Glutamatergic neuron (in vitro differentiated cells): ENCODE measurements at regions not wholly inside any gene's neighbourhood (a gene's known extent, or its start where the extent isn't known, plus 50 kb on each side); places are given as distances from the start of the nearest gene placed in this dataset.
"Not testable (repeated sequence)": the region's sequence is repeated elsewhere in the genome, so short reads cannot be mapped to it uniquely, and the experiment has no call there.

Experiments
- DNase-seq: peaks from one replicate; pipeline ENCODE4 v3.0.0; 2022
- H3K27ac Mint-ChIP-seq: one replicate; pipeline ENCODE4 v1.8.0; 2020; ENCODE audit warnings: mild to moderate bottlenecking, mixed read lengths, inconsistent platforms; ENCODE audit not compliant: unreplicated experiment
- H3K27me3 Mint-ChIP-seq: one replicate; pipeline ENCODE4 v1.8.0; 2020; ENCODE audit warnings: mild to moderate bottlenecking, moderate library complexity, mixed read lengths, inconsistent platforms; ENCODE audit not compliant: unreplicated experiment
- H3K36me3 Mint-ChIP-seq: one replicate; pipeline ENCODE4 v1.8.0; 2020; ENCODE audit warnings: mild to moderate bottlenecking, mixed read lengths, inconsistent platforms; ENCODE audit not compliant: unreplicated experiment
- H3K4me1 Mint-ChIP-seq: one replicate; pipeline ENCODE4 v1.8.0; 2020; ENCODE audit warnings: mild to moderate bottlenecking, low read depth, mixed read lengths, inconsistent platforms; ENCODE audit not compliant: unreplicated experiment
- H3K4me3 Mint-ChIP-seq: one replicate; pipeline ENCODE4 v1.8.0; 2020; ENCODE audit warnings: mild to moderate bottlenecking, mixed read lengths, inconsistent platforms; ENCODE audit not compliant: unreplicated experiment
- H3K9me3 Mint-ChIP-seq: one replicate; pipeline ENCODE4 v1.8.0; 2020; ENCODE audit warnings: mild to moderate bottlenecking, moderate library complexity, mixed read lengths, inconsistent platforms; ENCODE audit not compliant: unreplicated experiment
- CTCF ChIP-seq: fragments of 200-600 bp; sonication (generic); IDR thresholded peaks from one replicate; pipeline ENCODE4 v1.5.0; 2021; ENCODE audit not compliant: partially characterized antibody, unreplicated experiment

DNA sequence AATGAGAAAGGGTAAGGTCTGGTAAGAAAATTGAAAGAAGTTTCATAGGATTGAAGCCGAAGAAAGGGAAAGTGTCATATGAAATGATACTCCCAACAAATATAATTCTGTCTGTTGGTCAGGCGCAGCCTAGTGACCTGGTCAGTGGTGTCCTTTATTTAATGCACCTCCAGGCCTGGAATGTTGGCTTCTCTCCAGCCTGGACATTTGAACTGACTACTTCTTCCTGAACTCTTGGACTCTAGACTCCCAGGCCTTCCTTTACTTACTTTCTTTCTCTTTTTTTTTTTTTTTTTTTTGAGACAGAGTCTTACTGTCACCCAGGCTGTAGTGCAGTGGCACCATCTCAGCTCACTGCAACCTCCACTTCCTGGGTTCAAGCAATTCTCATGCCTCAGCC, 1381.5 kb upstream of the WWC1 start:
- DNase-seq: no peak
- H3K4me1 Mint-ChIP-seq: peaks cover 2% of the 10 kb centered on the region
- no peaks in the 10 kb centered on the region for H3K36me3 Mint-ChIP-seq
- H3K27ac Mint-ChIP-seq: no peak overlapping the region
- no peak for TF ChIP-seq CTCF
- H3K4me3 Mint-ChIP-seq: no peak overlapping the region
- H3K27me3 Mint-ChIP-seq: peaks cover 2% of the 10 kb centered on the region
- H3K9me3 Mint-ChIP-seq: no peaks in the 10 kb centered on the region

- Mint-ChIP-seq H3K9me3 (no peaks in the 10 kb centered on the region), H3K4me1 (peaks cover under 1% of the 10 kb centered on the region)
Observed at GRCh38 chr5:166910995-166911394, 1380.5 kb upstream of the WWC1 start.

DNA sequence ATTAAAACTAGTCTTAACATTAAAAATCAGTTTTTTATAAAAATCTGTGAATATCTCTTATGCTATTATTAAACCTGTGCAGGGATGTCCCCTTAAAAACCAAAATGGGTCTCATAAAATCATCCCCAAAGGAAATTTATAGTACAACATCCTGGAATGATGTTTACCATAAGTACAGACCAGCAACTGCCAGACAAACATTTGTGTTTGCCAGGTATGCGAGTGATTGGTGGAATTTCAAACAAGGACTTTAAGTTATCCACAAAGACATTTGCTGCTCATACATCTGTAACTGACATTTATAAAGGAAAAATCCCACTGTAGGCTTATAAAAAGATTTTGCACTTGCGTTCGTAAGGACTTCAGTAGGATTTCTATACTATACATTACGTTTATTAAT, 1375.4 kb upstream of the WWC1 start:
- no peak overlapping the region for H3K27ac Mint-ChIP-seq
- H3K27me3 Mint-ChIP-seq: peaks cover 3% of the 10 kb centered on the region
- H3K9me3 Mint-ChIP-seq: peaks cover 2% of the 10 kb centered on the region
- no peaks in the 10 kb centered on the region for H3K36me3 Mint-ChIP-seq
- no peak for DNase-seq
- no peak for TF ChIP-seq CTCF
- H3K4me3 Mint-ChIP-seq: no peak overlapping the region
- H3K4me1 Mint-ChIP-seq: no peaks in the 10 kb centered on the region

More at GRCh38 chr5:166910995-166911394, 1380.5 kb upstream of the WWC1 start:
- H3K27ac Mint-ChIP-seq: no peak overlapping the region
- H3K4me3 Mint-ChIP-seq: no peak overlapping the region
- no peaks in the 10 kb centered on the region for H3K36me3 Mint-ChIP-seq
- no peak for DNase-seq
- H3K27me3 Mint-ChIP-seq: no peaks in the 10 kb centered on the region
- TF ChIP-seq CTCF: no peak

- no peak overlapping the region for H3K4me3 Mint-ChIP-seq
- peaks cover 3% of the 10 kb centered on the region for H3K27me3 Mint-ChIP-seq
- H3K9me3 Mint-ChIP-seq: no peaks in the 10 kb centered on the region
- H3K36me3 Mint-ChIP-seq: peaks cover 4% of the 10 kb centered on the region
- no peaks in the 10 kb centered on the region for H3K4me1 Mint-ChIP-seq
- H3K27ac Mint-ChIP-seq: no peak overlapping the region
- TF ChIP-seq CTCF: no peak
- no peak for DNase-seq
Observed at GRCh38 chr5:166926138-166926537, 1365.3 kb upstream of the WWC1 start.

DNA sequence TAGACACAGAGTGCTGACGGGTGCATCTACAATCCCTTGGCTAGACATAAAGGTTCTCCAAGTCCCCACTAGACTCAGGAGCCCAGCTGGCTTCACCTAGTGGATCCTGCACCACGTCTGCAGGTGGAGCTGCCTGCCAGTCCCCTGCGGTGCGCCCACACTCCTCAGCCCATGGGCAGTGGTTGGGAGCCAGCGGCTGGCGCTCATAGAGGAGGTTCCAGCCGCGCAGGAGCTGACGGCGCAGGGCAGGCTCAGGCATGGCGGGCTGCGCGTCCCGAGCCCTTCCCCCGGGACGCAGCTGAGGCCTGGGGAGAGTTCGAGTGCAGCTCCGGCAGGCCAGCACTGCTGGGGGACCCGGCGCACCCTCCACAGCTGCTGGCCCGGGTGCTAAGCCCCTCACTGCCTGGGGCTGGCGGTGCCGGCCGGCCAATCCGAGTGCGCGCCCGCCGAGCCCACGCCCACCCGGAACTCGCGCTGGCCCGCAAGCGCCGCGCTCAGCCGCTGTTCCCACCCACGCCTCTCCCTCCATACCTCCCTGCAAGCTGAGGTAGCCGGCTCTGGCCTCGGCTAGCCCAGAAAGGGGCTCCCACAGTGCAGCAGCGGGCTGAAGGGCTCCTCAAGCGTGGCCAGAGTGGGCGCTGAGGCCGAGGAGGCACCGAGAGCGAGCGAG, 1364.5 kb upstream of the WWC1 start:
- H3K4me1 Mint-ChIP-seq, H3K9me3 Mint-ChIP-seq: not testable (repeated sequence)

GRCh38 chr5:166936351-166936750, 1355.1 kb upstream of the WWC1 start:
- no peak for DNase-seq
- Mint-ChIP-seq H3K9me3 (no peaks in the 10 kb centered on the region), H3K4me1 (no peaks in the 10 kb centered on the region), H3K27me3 (no peaks in the 10 kb centered on the region), H3K36me3 (no peaks in the 10 kb centered on the region), H3K4me3 (no peak overlapping the region), H3K27ac (no peak overlapping the region)
- no peak for TF ChIP-seq CTCF

More for the DNA sequence above, 1364.5 kb upstream of the WWC1 start:
- not testable (repeated sequence) for H3K27me3 Mint-ChIP-seq, H3K36me3 Mint-ChIP-seq, H3K4me3 Mint-ChIP-seq, DNase-seq, H3K27ac Mint-ChIP-seq
